ACC112 (cell line): ENCODE measurements at regions not wholly inside any gene's neighbourhood (a gene's known extent, or its start where the extent isn't known, plus 50 kb on each side); places are given as distances from the start of the nearest gene placed in this dataset.

Experiments used
- H2AFZ ChIP-seq: fragments of 200-600 bp; sonication (generic); one replicate; pipeline ENCODE4 v1.6.0; 2017; ENCODE audit warnings: antibody characterized with exemption, low read length; ENCODE audit not compliant: unreplicated experiment
- H3K27ac ChIP-seq: fragments of 200-600 bp; sonication (generic); 2 replicates; pipeline ENCODE4 v1.5.1; 2014; ENCODE audit warnings: low read depth, mild to moderate bottlenecking, antibody characterized with exemption, low read length, moderate library complexity
- H3K27me3 ChIP-seq: fragments of 200-600 bp; sonication (generic); 2 replicates; pipeline ENCODE4 v1.6.1; 2014; ENCODE audit warnings: mild to moderate bottlenecking, antibody characterized with exemption, low read length, moderate library complexity, mixed read lengths; ENCODE audit not compliant: insufficient read depth
- H3K36me3 ChIP-seq: fragments of 200-600 bp; sonication (generic); 2 replicates; pipeline ENCODE4 v1.6.1; 2016; ENCODE audit warnings: mild to moderate bottlenecking, antibody characterized with exemption, low read length, moderate library complexity, mixed read lengths; ENCODE audit not compliant: insufficient read depth
- H3K4me1 ChIP-seq: fragments of 200-600 bp; sonication (generic); one replicate; pipeline ENCODE4 v1.6.1; 2016; ENCODE audit warnings: low read length, mixed read lengths; ENCODE audit not compliant: insufficient read depth, unreplicated experiment, control insufficient read depth
- H3K4me3 ChIP-seq: fragments of 200-600 bp; sonication (generic); 2 replicates; pipeline ENCODE4 v1.5.1; 2014; ENCODE audit warnings: mild to moderate bottlenecking, low read depth, low read length
- H3K79me2 ChIP-seq: fragments of 200-600 bp; sonication (generic); one replicate; pipeline ENCODE4 v1.6.0; 2016; ENCODE audit warnings: low read length; ENCODE audit not compliant: control insufficient read depth, unreplicated experiment, insufficient read depth

DNA sequence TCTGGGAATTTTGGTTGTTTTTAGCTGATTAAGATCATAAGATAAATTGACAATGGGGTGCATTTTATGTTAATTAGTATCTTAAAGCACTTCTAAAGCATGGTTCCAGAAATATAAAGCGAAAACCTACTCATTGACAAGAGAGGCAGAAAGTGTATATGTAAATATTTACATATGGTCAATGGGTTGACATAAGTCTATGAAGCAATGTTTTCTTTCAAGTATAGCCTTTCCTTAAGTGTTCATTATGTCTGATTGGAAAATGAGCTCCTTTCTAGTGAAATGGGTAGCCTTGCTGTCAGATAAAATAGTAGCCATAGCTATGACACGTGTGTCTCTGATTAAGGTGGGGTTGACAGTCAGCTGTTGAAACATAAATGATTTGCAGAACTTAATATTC is 365.2 kb upstream of the AGTR1 start:
- H3K79me2 ChIP-seq: no peaks in the 10 kb centered on the region
- no peak overlapping the region for H3K27ac ChIP-seq
- no peaks in the 10 kb centered on the region for H3K36me3 ChIP-seq
- no peak overlapping the region for H3K4me3 ChIP-seq
- no peaks in the 10 kb centered on the region for H3K27me3 ChIP-seq
- H3K4me1 ChIP-seq: no peaks in the 10 kb centered on the region
- no peak overlapping the region for H2AFZ ChIP-seq

DNA sequence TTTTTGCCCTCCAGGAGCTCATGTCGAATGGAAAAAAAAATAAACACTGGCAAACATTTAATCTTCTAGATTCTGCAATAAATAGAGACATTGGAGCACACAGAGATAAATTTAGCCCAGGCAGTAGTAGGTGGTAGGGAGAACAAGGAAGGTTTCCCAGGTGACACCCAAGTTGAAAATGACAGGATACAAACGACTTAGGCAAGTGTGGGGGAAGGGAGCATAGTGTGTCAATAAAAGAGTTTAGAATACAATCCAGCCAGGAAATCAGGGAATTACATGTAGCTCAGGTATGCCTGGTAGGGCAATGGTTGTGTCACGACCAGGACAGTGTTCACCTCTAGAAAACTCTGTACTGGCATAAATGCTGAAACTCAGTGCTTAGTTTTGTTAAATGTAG is 364.6 kb upstream of the AGTR1 start:
- Histone ChIP-seq H2AFZ (no peak overlapping the region), H3K79me2 (no peaks in the 10 kb centered on the region), H3K27ac (no peak overlapping the region), H3K4me3 (no peak overlapping the region), H3K36me3 (no peaks in the 10 kb centered on the region), H3K4me1 (no peaks in the 10 kb centered on the region), H3K27me3 (no peaks in the 10 kb centered on the region)

DNA sequence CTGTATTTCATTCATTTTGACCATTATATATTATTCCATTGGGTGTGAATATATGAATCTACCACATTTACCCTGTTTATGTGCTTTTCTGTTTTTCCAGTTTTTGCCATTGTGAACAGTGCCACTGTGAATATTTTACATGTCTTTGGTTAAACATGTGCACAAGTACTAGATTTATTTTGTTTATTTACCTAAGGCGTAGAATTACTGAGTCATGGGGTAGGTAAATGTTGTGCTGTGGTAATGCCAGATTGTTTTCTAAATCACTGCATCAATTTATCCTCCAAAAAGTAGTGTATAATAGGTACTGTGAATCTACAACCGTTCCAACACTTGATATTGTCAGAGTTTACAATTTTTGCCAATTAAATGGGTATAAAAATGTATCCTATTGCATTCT is 362.1 kb upstream of the AGTR1 start:
- H3K4me1 ChIP-seq: no peaks in the 10 kb centered on the region
- no peaks in the 10 kb centered on the region for H3K79me2 ChIP-seq
- no peak overlapping the region for H3K27ac ChIP-seq
- no peak overlapping the region for H2AFZ ChIP-seq
- H3K27me3 ChIP-seq: no peaks in the 10 kb centered on the region
- no peak overlapping the region for H3K4me3 ChIP-seq
- no peaks in the 10 kb centered on the region for H3K36me3 ChIP-seq

- Histone ChIP-seq H3K27ac (no peak overlapping the region), H3K27me3 (no peaks in the 10 kb centered on the region), H3K36me3 (no peaks in the 10 kb centered on the region), H3K4me3 (no peak overlapping the region), H2AFZ (no peak overlapping the region), H3K79me2 (no peaks in the 10 kb centered on the region), H3K4me1 (no peaks in the 10 kb centered on the region)
Measured at GRCh38 chr3:148343416-148343815, 354.3 kb upstream of the AGTR1 start.

DNA sequence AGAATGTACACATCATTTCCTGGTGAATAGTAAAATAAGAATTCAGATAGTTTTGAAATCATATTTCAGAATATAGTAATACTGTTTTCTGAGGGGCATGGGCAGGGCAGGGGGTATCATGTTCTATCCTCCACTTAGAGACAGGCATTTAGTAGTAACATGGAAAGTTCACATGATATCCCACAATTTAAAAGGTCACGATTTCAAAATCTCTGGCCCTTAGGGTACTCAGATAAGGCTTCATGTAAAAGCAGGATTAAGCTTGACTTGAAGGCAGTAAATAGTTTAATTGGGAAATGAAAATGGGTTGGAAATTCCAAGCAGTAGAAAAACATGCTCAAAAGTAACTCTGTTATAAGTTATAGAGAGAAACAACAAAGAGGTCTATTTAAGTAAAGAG is 353.2 kb upstream of the AGTR1 start:
- no peaks in the 10 kb centered on the region for H3K79me2 ChIP-seq
- no peak overlapping the region for H3K4me3 ChIP-seq
- no peak overlapping the region for H3K27ac ChIP-seq
- no peaks in the 10 kb centered on the region for H3K4me1 ChIP-seq
- peak overlapping the region; percentile 14 for H2AFZ ChIP-seq
- no peaks in the 10 kb centered on the region for H3K36me3 ChIP-seq
- H3K27me3 ChIP-seq: no peaks in the 10 kb centered on the region

DNA sequence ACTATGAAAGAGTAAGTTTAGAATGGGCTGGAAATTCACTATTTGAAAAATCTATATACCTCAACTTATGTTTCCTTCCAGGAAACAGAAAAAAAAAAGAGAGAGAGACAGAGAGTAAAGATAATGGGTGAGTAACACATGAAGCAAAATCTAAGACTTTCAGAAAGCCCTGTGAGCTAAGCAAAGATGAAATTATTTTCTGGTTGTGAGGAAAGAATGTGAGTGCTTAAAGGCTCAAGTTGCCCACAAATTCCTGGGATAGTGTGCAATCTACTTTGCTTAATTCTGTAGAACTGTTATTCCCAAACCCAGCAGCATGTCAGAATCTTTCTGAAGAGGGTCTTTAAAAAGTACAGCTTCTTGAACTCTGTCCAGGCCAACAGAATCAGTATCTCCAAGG is 337.7 kb upstream of the AGTR1 start:
- Histone ChIP-seq H3K27ac (no peak overlapping the region), H3K4me1 (peaks cover 7% of the 10 kb centered on the region), H3K36me3 (no peaks in the 10 kb centered on the region), H3K27me3 (no peaks in the 10 kb centered on the region), H3K79me2 (no peaks in the 10 kb centered on the region), H2AFZ (no peak overlapping the region), H3K4me3 (no peak overlapping the region)

DNA sequence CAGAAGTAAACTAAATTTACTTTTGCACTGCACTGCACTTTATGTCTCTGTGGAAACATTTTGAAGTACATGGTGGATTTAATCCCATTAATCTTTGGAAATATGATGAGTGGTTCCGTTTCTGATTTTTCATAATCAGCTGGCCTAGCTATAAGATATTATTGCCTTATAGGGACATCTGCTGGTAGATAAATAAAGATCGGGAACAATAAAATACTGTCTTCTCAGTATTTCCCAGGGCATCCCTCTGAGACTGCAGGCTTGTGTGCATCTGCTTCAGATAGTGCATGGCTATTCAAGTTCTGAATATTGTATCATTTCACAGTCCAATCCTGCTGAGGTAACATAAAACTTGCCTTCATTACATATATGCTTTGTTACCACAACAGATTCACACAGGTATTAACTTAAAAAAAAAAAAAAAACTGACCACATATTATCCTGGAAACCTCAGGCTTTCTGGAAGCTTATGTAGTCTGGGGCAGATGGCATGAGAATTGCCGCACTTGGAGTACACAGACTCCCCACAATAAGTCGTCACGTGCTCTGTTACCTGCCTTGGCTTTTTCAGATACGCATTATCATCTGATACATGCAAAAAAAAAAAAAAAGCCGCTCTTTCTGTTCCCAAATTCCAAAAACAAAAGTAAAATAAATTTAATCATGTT is 330.8 kb upstream of the AGTR1 start:
- no peak overlapping the region for H2AFZ ChIP-seq
- H3K27me3 ChIP-seq: no peaks in the 10 kb centered on the region
- H3K79me2 ChIP-seq: no peaks in the 10 kb centered on the region
- H3K4me3 ChIP-seq: no peak overlapping the region
- no peak overlapping the region for H3K27ac ChIP-seq
- no peaks in the 10 kb centered on the region for H3K36me3 ChIP-seq
- peaks cover 7% of the 10 kb centered on the region for H3K4me1 ChIP-seq

DNA sequence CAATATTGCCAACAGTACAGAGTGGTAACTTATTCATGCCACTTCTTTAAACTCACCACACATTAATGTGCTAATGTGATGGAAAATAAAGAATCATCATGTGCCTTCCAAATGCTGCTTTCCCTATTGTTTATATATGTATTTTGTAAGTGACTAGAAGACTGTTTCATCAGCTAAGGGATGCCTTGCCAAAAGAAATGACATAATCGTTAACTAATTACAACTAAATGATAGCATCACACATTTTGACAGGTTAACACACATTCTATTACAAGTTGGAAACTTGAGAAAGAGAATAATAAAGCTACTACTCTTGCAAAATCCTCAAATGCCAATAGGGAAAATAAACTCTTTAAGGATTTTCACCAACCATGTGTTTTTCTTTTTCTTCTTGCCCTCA is 329.9 kb upstream of the AGTR1 start:
- Histone ChIP-seq H2AFZ (peak overlapping the region; percentile 42), H3K27me3 (no peaks in the 10 kb centered on the region), H3K4me1 (peaks cover 7% of the 10 kb centered on the region), H3K79me2 (no peaks in the 10 kb centered on the region), H3K27ac (no peak overlapping the region), H3K36me3 (no peaks in the 10 kb centered on the region), H3K4me3 (no peak overlapping the region)

- no peaks in the 10 kb centered on the region for H3K79me2 ChIP-seq
- H3K27me3 ChIP-seq: no peaks in the 10 kb centered on the region
- H3K27ac ChIP-seq: no peak overlapping the region
- no peaks in the 10 kb centered on the region for H3K36me3 ChIP-seq
- H3K4me3 ChIP-seq: no peak overlapping the region
- no peak overlapping the region for H2AFZ ChIP-seq
- no peaks in the 10 kb centered on the region for H3K4me1 ChIP-seq
Measured at GRCh38 chr3:148369381-148369780, 328.3 kb upstream of the AGTR1 start.

- H3K4me1 ChIP-seq: no peaks in the 10 kb centered on the region
- H3K4me3 ChIP-seq: no peak overlapping the region
- H3K36me3 ChIP-seq: no peaks in the 10 kb centered on the region
- H2AFZ ChIP-seq: no peak overlapping the region
- H3K27me3 ChIP-seq: no peaks in the 10 kb centered on the region
- no peaks in the 10 kb centered on the region for H3K79me2 ChIP-seq
- H3K27ac ChIP-seq: no peak overlapping the region
Measured at GRCh38 chr3:148372206-148372875, 325.4 kb upstream of the AGTR1 start.

DNA sequence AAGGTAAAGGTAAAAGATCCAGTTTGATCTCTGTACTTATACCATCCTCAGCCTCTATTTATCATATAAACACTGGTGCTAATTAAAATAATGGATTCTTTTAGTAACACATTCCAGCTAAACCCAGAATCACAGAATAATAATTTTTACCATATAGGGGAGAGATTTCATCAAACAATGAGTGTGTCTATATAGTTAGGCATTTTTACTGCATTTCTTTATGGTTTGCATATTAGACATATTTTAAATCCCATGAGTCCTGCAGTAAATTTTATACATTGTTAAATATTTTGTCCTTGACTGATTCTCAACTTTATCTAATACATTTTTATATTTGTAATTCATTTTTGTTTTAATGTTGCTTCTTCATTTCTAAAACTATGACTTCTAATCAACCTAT is 323.7 kb upstream of the AGTR1 start:
- Histone ChIP-seq H3K36me3 (no peaks in the 10 kb centered on the region), H3K27ac (no peak overlapping the region), H3K27me3 (no peaks in the 10 kb centered on the region), H3K79me2 (no peaks in the 10 kb centered on the region), H3K4me1 (no peaks in the 10 kb centered on the region), H2AFZ (no peak overlapping the region), H3K4me3 (no peak overlapping the region)
